GM12865 (cell line): ENCODE measurements at regions not wholly inside any gene's neighbourhood (a gene's known extent, or its start where the extent isn't known, plus 50 kb on each side); places are given as distances from the start of the nearest gene placed in this dataset.

Source experiments
- DNase-seq: peaks from one replicate; pipeline ENCODE4 v3.0.0; 2010; ENCODE audit warnings: low read depth
- H3K4me3 ChIP-seq: 2 replicates; pipeline ENCODE4 v1.5.1; 2011; ENCODE audit warnings: mild to moderate bottlenecking, low read depth, low read length, control low read depth
- CTCF ChIP-seq: IDR thresholded peaks from 2 replicates; pipeline ENCODE4 v1.5.1; 2011; ENCODE audit warnings: low read length, control low read depth, low read depth, inconsistent platforms; ENCODE audit not compliant: insufficient read depth; ENCODE audit errors: missing control alignments

DNA sequence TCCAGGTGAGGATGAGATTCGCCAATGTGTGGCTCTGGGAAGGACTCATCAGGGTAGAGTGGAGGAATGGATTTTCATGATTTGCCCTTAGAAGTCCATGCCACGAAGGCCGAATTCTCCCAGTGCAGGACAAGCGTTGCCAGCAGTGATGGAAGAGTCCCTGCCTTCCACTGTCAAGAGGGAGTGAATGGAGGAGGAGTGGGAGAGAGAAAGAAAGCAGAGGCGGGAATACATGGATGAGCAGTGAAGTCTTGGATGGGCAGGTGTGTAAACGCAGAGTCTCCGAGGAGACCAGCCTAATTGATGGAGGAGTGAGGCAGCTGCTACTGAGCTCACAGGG lies 419.2 kb downstream of the GLRX3 start:
- no peak for TF ChIP-seq CTCF
- no peak for DNase-seq

GRCh38 chr10:130557181-130557845 lies 421.1 kb downstream of the GLRX3 start:
- TF ChIP-seq CTCF, result no peak
- DNase-seq, result no peak
- no peak overlapping the region for H3K4me3 ChIP-seq

More for the DNA sequence above, 419.2 kb downstream of the GLRX3 start:
- no peak overlapping the region for H3K4me3 ChIP-seq

- no peak for TF ChIP-seq CTCF
- DNase-seq, result no peak
- H3K4me3 ChIP-seq, result no peak overlapping the region
Measured at GRCh38 chr10:130558746-130559546, 422.8 kb downstream of the GLRX3 start.

GRCh38 chr10:130559547-130559880 lies 423.3 kb downstream of the GLRX3 start:
- DNase-seq, result no peak
- H3K4me3 ChIP-seq, result no peak overlapping the region
- TF ChIP-seq CTCF, result no peak

GRCh38 chr10:130560116-130560515 lies 423.9 kb downstream of the GLRX3 start:
- H3K4me3 ChIP-seq, result no peak overlapping the region
- TF ChIP-seq CTCF, result no peak
- DNase-seq, result no peak

DNA sequence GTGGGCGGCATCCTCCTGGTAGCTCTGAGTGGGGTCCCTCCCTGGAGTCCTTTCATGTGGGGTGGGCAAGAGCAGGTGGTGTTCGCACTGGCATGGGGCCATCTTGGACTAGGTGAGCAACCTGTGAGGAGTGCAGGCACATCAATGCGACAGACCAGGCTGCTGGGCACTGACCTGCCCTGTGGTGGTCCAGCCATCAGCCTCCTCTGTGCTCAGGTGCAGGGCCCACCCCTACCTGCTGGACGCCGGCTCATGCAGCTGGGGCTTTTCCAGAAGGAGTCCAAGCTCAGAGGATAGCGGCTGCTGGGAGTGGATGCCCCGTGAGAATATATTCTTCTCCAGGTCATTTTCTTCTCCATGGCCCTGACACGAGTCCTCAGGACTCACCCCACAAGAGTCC lies 424.4 kb downstream of the GLRX3 start:
- H3K4me3 ChIP-seq, result no peak overlapping the region
- no peak for TF ChIP-seq CTCF
- DNase-seq, result no peak

DNA sequence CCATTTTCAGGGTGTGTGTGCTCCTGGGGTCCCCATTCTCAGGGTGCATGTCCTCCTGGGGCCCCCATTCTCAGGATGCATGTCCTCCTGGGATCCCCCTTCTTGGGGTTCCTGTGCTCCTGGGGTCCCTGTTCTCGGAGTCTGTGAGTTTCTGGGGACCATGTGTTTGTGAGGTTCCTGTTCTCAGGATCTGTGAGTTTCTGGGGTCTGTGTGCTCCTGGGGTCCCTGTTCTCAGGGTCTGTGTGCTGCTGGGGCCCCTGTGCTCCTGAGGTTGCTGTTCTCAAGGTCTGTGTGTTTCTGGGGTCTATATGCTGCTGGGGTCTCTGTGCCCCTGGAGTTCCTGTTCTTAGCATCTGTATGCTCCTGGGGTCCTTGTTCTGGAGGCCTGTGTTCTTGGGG lies 425.5 kb downstream of the GLRX3 start:
- no peak for DNase-seq
- TF ChIP-seq CTCF, result no peak
- H3K4me3 ChIP-seq, result no peak overlapping the region
